ENCODE measurements at regions not wholly inside any gene's neighbourhood (a gene's known extent, or its start where the extent isn't known, plus 50 kb on each side); places are given as distances from the start of the nearest gene placed in this dataset.

DNA sequence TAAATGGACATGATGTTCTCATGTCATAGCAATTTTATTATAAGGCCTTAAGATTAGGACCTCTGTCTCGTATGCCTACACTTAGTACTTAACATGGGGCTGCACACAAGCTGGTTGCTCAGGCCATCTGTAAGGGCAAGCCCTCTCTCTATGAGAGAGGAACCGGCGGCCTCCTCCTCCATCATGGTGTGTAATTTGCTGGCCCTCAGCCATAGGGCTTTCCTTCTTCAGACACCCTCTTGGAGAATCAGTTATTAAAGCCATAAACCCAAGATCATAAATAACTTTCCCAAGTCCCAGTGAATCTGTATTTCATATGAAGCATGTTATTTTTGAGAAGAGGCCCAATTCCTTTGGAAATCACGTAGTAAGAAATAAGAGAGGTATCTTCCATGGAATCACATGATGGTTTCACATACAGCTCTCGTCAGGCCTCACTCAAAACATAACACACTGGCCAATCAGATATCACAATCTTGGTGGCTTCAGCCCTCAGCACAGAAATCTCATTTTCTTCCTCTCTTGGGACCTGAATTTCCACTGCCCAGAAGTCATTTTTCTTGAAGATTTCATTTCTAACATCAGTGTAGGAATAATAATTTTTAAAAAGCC is 92.6 kb downstream of the RDH14 start:
- no peak for FAIRE-seq
- TF ChIP-seq, protein P1, sequence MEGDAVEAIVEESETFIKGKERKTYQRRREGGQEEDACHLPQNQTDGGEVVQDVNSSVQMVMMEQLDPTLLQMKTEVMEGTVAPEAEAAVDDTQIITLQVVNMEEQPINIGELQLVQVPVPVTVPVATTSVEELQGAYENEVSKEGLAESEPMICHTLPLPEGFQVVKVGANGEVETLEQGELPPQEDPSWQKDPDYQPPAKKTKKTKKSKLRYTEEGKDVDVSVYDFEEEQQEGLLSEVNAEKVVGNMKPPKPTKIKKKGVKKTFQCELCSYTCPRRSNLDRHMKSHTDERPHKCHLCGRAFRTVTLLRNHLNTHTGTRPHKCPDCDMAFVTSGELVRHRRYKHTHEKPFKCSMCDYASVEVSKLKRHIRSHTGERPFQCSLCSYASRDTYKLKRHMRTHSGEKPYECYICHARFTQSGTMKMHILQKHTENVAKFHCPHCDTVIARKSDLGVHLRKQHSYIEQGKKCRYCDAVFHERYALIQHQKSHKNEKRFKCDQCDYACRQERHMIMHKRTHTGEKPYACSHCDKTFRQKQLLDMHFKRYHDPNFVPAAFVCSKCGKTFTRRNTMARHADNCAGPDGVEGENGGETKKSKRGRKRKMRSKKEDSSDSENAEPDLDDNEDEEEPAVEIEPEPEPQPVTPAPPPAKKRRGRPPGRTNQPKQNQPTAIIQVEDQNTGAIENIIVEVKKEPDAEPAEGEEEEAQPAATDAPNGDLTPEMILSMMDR (IDR thresholded peaks at IDR 0.05; ENCODE audit: insufficient read depth, missing control alignments) = no peak
- DNase-seq (ENCODE audit: insufficient read length, low spot score) = no peak

DNA sequence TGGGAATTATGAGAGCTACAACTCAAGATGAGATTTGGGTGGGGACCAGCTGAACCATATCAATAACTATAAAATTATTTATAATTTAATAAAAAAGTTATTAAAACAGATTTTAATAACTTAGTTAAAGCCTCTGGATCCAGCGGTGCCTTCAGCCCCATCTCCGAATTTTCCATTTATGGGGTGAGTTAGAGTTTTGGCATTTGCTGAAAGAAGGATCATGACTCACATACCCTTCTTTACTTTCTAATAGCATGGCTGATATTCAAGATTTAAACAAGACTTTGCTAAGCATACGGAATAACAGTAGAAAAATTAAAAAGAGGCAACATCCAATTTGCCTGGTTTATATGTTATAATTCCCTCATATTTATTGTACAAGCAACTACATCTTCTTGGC is 94.5 kb downstream of the RDH14 start:
- DNase-seq (ENCODE audit: insufficient read length, low spot score) (no peak), FAIRE-seq (no peak)
- TF ChIP-seq, protein P1 (IDR thresholded peaks at IDR 0.05; ENCODE audit: insufficient read depth, missing control alignments) = no peak

DNA sequence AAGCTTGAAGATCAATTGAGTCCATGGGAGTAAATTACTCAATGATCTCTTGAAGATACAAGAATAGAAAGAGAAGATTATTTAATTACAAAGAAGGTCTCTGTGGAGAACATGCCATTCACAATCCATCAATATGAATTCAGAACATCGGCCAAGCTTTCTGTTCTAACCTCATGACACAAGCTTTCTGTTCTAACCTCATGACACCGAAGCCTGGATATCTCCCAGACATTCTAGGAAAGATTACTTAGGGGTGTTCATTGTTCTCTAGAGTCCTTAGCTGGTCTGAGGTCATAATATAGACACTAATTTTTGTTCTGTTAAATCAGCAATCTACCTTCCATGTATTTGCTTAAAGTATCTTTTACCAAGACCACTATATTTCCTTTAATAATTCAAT is 95.5 kb downstream of the RDH14 start:
- no peak for FAIRE-seq
- TF ChIP-seq, protein P1 (IDR thresholded peaks at IDR 0.05; ENCODE audit: insufficient read depth, missing control alignments) = no peak

DNA sequence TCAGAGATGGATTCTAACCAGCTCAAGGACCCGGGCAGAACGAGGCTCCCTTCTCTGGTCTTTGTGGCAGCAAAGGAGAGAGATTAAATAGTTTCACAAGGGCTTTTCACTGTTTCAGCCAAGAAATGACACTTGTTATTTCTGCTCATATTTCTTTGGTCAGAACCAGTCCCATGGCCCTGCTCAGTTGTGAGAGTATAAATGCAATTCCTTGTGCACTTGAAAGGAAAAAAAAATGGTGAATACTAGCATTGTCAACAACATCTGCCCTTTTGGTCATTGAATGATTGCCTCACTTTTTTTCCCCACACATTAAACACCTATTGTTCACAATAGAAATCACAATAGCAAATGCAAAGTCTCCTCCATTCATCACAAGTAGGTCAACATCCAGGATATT is 104.4 kb downstream of the RDH14 start:
- FAIRE-seq (no peak), DNase-seq (ENCODE audit: insufficient read length, low spot score) (no peak)
- TF ChIP-seq, protein P1 (IDR thresholded peaks at IDR 0.05; ENCODE audit: insufficient read depth, missing control alignments) = no peak

More for the DNA sequence above, 95.5 kb downstream of the RDH14 start:
- DNase-seq (ENCODE audit: insufficient read length, low spot score) = no peak

DNA sequence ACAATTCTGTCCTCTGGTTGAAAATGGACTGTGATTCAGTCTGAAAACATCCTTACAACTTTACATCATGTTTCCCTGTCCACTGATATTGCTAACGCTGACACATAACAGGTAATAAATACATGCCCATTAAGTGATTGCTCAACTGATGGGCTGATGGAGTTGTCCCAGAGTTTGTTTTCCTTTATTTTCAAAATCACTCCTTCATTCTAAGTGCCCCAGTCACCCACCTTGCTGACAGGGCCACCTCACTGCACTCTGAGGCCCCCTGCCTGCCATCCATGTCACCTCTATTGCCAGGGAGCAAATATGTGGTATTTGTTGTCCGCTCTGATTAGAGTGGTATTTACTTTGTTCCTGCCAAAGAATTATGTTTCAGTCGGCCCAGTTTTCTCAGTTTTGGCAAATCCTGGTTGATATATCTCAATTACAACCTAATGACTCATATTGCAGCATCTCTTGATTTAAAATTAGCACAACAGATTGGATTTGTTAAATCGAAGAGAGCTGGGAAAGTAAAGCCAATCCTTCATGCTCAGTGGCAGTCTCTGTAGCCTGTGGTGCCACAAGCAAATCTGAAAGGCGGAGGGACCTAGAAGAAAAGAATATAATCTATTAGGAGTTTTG is 105.1 kb downstream of the RDH14 start:
- TF ChIP-seq, protein P1 (IDR thresholded peaks at IDR 0.05; ENCODE audit: insufficient read depth, missing control alignments) = no peak
- no peak for DNase-seq (ENCODE audit: insufficient read length, low spot score)
- FAIRE-seq = no peak

DNA sequence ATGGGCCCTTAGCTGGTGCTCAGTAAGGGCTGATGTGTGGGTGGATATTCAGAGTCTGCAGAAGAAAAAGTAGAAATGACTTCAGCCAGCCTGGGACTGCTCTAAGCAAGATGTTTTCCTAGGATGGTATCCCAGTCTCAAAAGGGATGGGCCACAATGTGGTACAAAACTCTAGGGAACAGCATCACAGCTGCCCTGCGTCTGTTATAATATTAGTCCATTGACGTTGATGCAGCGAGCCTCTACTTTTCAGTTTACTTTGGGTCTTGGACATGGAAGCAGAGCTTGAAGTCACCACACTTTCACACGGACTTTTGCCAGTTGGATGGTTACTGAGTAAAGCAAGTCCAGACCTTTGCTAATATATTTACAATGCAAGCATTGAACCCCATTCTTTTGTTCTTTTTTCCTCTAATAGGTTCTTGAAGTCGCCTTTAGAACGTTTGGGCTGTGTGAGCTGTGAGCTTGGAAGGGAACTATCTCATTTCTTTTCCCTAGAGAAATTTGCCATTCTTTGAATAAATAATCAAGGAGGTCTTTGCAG is 105.7 kb downstream of the RDH14 start:
- no peak for DNase-seq (ENCODE audit: insufficient read length, low spot score)
- TF ChIP-seq, protein P1 (IDR thresholded peaks at IDR 0.05; ENCODE audit: insufficient read depth, missing control alignments) = no peak
- no peak for FAIRE-seq

DNA sequence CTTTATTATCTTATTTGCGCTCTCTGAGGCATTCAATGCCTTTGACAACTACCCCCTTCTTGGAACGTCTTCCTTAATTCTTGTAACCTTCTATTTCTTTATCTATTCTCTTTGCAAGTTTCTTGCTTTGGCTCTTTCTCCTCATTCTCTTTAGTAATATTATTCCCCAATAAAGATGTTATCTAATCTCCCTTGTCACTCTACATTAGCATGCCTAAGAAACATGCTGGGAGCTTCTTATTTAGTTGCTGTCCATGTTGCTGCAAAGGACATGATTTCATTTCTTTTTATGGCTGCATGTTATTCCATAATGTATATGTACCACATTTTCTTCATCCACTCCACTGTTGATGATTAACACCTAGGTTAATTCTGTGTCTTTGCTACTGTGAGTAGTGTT is 113.7 kb downstream of the RDH14 start:
- no peak for FAIRE-seq
- TF ChIP-seq, protein P1 (IDR thresholded peaks at IDR 0.05; ENCODE audit: insufficient read depth, missing control alignments) = no peak
- no peak for DNase-seq (ENCODE audit: insufficient read length, low spot score)

All from D721Med (cell line).